ENCODE measurements at regions not wholly inside any gene's neighbourhood (a gene's known extent, or its start where the extent isn't known, plus 50 kb on each side); places are given as distances from the start of the nearest gene placed in this dataset.

DNA sequence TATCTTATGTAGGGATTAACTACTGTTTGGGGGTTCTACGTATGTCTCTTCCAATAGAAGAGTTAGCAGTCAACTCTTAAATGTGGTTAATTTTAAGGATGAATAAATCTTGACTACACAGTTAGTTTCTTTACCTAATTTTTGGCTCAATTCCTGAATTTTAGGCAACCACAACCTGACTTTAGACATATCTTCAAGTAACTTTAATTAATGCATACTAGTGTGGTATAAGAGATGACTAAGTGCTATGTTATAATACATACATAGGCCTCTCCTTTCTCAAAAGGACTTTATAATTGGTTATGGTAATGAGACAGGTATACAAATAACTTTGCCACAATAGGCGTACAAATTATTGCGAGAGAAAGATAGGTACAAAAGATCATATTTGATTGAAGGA lies 312.0 kb downstream of the IRS1 start:
- TF ChIP-seq CTCF (IDR thresholded peaks at IDR 0.05; ENCODE audit: insufficient read depth, low read length, poor library complexity, severe bottlenecking) (no peak), EZH2phosphoT487 (conservative IDR thresholded peaks at IDR 0.05; ENCODE audit: low read length) (no peak)
